ENCODE measurements at regions not wholly inside any gene's neighbourhood (a gene's known extent, or its start where the extent isn't known, plus 50 kb on each side); places are given as distances from the start of the nearest gene placed in this dataset.

DNA sequence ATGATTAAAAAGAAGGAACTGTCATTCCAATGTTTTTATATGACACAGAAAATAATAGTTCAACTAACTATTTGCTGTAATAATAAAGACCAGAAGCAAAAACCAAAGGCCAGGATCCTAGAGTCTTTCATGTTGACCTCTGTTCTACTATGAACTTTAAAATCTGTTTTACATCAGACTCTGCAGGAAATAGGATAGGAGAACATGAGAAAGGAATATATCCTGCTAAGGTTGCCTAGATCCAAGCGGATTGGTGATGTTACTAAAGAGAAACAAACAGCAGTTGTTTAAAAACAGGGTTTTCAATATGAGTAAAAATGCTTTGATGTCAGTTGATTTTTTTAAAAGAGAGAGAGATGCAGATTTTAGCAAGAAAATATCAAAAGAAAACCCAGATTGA lies 549.6 kb downstream of the ZIC1 start:
- TF ChIP-seq TAF1 (IDR thresholded peaks at IDR 0.05; ENCODE audit: low read depth, low read length), result no peak
- no peak for TF ChIP-seq POLR2A (IDR thresholded peaks at IDR 0.05; ENCODE audit: low read depth, low read length)
- no peak for TF ChIP-seq SPI1 (IDR thresholded peaks at IDR 0.05; ENCODE audit: low read depth, low read length)
- no peak for TF ChIP-seq POLR2AphosphoS5 (IDR thresholded peaks at IDR 0.05; ENCODE audit: low read depth, low read length)
- no peak for TF ChIP-seq POU2F2 (IDR thresholded peaks at IDR 0.05; ENCODE audit: low read depth, low read length)
- no peak for TF ChIP-seq PAX5 (IDR thresholded peaks at IDR 0.05; ENCODE audit: insufficient read depth, low read length, severe bottlenecking)

Data from GM12891 (cell line).